ENCODE measurements at regions not wholly inside any gene's neighbourhood (a gene's known extent, or its start where the extent isn't known, plus 50 kb on each side); places are given as distances from the start of the nearest gene placed in this dataset.

DNA sequence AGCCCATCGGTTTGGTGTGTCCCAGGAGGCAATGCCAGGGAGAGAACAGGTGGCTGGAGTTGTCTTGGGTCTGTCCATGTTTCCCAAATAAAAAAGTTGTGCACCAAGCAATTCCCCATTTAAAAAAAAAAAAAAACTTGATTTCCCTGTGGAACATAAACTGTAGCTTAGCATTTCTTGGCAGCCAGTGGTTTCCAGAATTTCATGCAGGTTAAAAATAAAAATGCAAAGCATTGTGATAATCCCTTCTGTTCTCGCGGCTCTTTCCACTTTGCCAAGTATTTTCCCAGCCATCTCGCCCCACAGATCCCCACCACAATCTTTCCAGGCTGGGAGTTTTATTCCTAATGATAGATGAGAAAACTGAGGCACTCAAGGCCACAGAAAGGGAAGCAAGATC lies 51.4 kb upstream of the MSX1 start:
- Histone ChIP-seq H3K27me3 (ENCODE audit: insufficient read depth, low read length) (peaks cover 7% of the 10 kb centered on the region; the same call in 1 of the 2 replicates), H3K9ac (ENCODE audit: low read depth, low read length) (no peak overlapping the region), H3K36me3 (ENCODE audit: insufficient read depth, low read depth, low read length) (no peaks in the 10 kb centered on the region), H3K4me1 (ENCODE audit: insufficient read depth, low read length) (no peaks in the 10 kb centered on the region), H3K9me3 (ENCODE audit: insufficient read depth, low read depth, low read length) (no peaks in the 10 kb centered on the region), H3K4me3 (ENCODE audit: low read length) (no peak overlapping the region), H3K27ac (ENCODE audit: low read length) (no peak overlapping the region)

DNA sequence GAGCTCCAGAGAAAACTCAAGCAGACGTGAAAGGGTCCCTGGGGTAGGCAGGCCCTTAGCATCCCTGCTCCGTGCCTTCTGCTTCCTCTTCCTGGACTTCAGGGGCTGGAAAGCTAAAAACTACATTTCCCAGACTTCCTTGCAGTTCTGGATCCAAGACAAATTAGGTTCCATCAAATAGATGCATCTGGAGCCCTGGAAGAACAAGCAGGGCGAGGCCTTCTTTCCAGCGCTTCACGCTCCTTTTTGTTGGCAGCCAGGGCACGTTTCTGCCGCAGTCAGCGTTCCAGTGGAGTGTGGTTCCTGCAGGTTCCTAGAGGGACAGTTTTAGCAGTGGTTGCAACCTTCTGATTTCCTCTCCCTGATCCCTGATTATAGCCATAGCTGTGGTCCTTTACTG lies 53.6 kb upstream of the MSX1 start:
- Histone ChIP-seq H3K27me3 (ENCODE audit: insufficient read depth, low read length) (no peaks in the 10 kb centered on the region; the same call in 1 of the 2 replicates), H3K9me3 (ENCODE audit: insufficient read depth, low read depth, low read length) (no peaks in the 10 kb centered on the region), H3K36me3 (ENCODE audit: insufficient read depth, low read depth, low read length) (no peaks in the 10 kb centered on the region), H3K4me1 (ENCODE audit: insufficient read depth, low read length) (no peaks in the 10 kb centered on the region), H3K9ac (ENCODE audit: low read depth, low read length) (no peak overlapping the region), H3K27ac (ENCODE audit: low read length) (no peak overlapping the region), H3K4me3 (ENCODE audit: low read length) (no peak overlapping the region)

DNA sequence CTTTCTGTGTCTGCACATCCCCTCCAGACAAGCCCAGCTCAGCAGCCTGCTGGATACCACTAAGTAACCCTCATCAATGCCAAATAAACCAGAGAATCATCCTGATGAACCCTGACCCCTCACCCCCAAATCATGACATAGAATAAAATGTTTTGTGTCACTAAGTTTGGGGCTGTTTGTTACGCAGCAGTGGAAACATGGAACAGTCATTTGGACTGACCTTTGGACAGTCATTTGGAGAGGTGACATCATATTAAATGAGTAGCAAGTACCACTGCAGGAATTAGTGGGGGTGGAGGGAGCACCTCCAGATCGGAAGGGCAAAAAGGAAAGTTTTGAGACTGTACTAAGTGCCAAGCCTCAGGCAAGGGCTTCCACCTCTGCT lies 55.6 kb upstream of the MSX1 start:
- Histone ChIP-seq H3K36me3 (ENCODE audit: insufficient read depth, low read depth, low read length) (no peaks in the 10 kb centered on the region), H3K27me3 (ENCODE audit: insufficient read depth, low read length) (no peaks in the 10 kb centered on the region; the same call in 1 of the 2 replicates), H3K9me3 (ENCODE audit: insufficient read depth, low read depth, low read length) (no peaks in the 10 kb centered on the region), H3K4me1 (ENCODE audit: insufficient read depth, low read length) (no peaks in the 10 kb centered on the region), H3K27ac (ENCODE audit: low read length) (no peak overlapping the region), H3K4me3 (ENCODE audit: low read length) (no peak overlapping the region), H3K9ac (ENCODE audit: low read depth, low read length) (no peak overlapping the region)

DNA sequence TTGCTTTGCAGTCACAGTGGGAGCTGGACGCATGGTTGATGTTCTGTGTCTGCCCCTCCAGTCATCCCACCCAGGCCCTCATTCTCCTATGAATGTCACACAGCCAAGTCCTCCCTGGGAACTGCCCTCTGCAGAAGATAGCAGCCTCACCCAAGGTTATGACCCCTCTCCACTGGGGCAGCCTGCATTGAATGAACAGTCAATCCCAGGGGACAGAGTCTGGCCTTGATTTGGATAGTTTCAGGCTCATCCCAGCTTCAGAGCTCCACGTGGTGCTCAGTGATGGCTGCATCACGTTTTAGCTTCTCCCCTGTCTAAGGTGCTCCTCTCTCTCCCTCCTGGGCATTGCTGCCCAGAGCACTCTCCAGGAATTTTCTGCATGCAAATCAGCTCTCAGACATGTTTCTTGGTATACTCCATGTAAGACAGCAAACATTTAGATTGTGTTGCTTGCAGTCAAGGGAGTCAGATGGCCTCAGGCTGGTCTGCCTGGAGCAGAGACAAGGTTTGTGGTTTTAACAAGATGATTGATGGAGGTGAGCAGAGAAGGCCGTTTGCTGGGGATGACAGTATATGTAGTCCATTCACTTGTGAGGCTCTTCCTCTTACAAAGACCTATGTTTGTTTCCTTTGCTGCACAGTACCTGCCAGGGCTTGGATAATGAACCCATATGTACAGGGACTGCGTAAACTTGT lies 56.1 kb upstream of the MSX1 start:
- Histone ChIP-seq H3K36me3 (ENCODE audit: insufficient read depth, low read depth, low read length) (no peaks in the 10 kb centered on the region), H3K27ac (ENCODE audit: low read length) (no peak overlapping the region), H3K9me3 (ENCODE audit: insufficient read depth, low read depth, low read length) (no peaks in the 10 kb centered on the region), H3K9ac (ENCODE audit: low read depth, low read length) (no peak overlapping the region), H3K4me3 (ENCODE audit: low read length) (no peak overlapping the region), H3K27me3 (ENCODE audit: insufficient read depth, low read length) (no peaks in the 10 kb centered on the region; the same call in 1 of the 2 replicates), H3K4me1 (ENCODE audit: insufficient read depth, low read length) (no peaks in the 10 kb centered on the region)

DNA sequence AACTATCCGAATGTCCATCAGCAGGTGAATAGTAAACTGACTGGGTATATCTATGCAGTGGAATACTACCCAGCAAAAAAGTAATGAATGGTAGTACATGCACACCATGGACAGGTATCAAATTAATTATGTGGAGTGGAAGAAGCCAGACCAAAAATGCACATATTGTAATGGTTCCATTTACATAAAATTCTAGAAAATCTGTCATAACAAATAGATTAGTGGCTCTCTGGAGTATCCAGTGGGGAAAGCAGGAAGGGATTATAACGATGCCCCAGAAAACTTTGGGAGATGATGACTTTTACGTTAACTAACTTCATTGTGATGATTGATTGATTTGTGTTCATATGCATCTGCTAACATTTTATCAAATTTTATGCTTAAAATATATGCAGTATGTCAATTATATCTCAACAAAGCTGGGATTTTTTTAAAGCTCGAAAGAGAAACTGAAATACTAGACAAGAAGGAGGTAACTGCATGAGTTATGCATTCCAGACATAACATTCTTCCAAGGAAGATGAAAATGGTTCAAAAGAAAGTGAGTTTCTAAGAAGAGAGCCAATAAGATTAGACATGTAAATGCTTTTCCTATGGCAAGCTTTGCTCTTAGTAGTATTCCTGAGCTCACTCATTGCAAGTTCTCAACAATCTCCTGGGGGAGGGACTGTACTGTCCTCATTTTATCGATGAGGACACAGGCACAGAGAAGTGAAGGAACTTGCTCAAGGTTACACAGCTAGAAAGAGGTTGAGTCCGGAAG lies 58.6 kb upstream of the MSX1 start:
- Histone ChIP-seq H3K36me3 (ENCODE audit: insufficient read depth, low read depth, low read length) (no peaks in the 10 kb centered on the region), H3K4me3 (ENCODE audit: low read length) (no peak overlapping the region), H3K9ac (ENCODE audit: low read depth, low read length) (no peak overlapping the region), H3K27ac (ENCODE audit: low read length) (no peak overlapping the region), H3K4me1 (ENCODE audit: insufficient read depth, low read length) (no peaks in the 10 kb centered on the region), H3K9me3 (ENCODE audit: insufficient read depth, low read depth, low read length) (no peaks in the 10 kb centered on the region), H3K27me3 (ENCODE audit: insufficient read depth, low read length) (peaks cover 8% of the 10 kb centered on the region)

DNA sequence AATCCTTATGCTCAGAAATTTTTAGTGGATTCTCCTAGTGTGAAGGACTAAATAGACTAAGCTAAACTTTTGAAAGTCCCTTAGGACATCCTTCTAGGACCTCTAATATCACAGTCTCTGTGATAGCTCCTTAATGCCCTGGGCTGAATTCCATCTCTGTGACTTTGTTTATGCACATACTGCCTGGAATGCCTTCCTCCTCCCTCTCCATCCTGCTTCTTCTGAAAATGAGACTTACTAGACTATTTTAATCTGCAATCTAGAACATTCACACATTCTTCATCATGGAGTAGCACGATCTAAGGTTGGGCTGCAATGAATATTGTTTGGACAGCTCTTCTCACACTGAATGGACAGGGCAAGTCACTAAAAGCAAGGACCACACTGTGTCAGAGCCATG lies 65.0 kb upstream of the MSX1 start:
- Histone ChIP-seq H3K27ac (ENCODE audit: low read length) (no peak overlapping the region), H3K4me1 (ENCODE audit: insufficient read depth, low read length) (peaks cover 11% of the 10 kb centered on the region; the same call in 1 of the 2 replicates), H3K9ac (ENCODE audit: low read depth, low read length) (no peak overlapping the region), H3K36me3 (ENCODE audit: insufficient read depth, low read depth, low read length) (no peaks in the 10 kb centered on the region), H3K27me3 (ENCODE audit: insufficient read depth, low read length) (peaks cover 34% of the 10 kb centered on the region), H3K9me3 (ENCODE audit: insufficient read depth, low read depth, low read length) (peaks cover 8% of the 10 kb centered on the region; the same call in 1 of the 2 replicates), H3K4me3 (ENCODE audit: low read length) (no peak overlapping the region)

DNA sequence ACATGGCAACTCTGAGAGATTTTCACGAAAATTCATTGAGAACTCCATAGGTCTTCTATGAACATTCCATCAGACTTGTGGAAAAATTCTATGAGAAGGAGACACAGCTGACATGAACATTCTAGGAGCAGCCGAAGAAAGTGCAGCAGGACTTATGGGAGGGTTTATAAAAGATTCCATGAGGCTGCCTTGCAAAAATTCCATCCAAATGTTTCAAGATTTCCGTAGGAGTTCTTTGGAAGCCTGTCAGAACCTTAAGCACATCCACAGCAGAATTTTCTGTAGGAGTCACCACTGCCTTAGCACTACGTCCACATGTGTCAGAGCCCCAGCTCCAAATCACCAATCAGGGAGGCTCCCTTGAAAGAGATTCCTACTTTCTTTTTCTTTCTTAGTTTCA lies 67.0 kb upstream of the MSX1 start:
- H3K27me3 ChIP-seq (ENCODE audit: insufficient read depth, low read length), result peaks cover 32% of the 10 kb centered on the region
- H3K9me3 ChIP-seq (ENCODE audit: insufficient read depth, low read depth, low read length), result peaks cover 22% of the 10 kb centered on the region
- H3K4me3 ChIP-seq (ENCODE audit: low read length), result no peak overlapping the region
- H3K36me3 ChIP-seq (ENCODE audit: insufficient read depth, low read depth, low read length), result no peaks in the 10 kb centered on the region
- H3K4me1 ChIP-seq (ENCODE audit: insufficient read depth, low read length), result peaks cover 11% of the 10 kb centered on the region; the same call in 1 of the 2 replicates
- no peak overlapping the region for H3K9ac ChIP-seq (ENCODE audit: low read depth, low read length)
- no peak overlapping the region for H3K27ac ChIP-seq (ENCODE audit: low read length)

DNA sequence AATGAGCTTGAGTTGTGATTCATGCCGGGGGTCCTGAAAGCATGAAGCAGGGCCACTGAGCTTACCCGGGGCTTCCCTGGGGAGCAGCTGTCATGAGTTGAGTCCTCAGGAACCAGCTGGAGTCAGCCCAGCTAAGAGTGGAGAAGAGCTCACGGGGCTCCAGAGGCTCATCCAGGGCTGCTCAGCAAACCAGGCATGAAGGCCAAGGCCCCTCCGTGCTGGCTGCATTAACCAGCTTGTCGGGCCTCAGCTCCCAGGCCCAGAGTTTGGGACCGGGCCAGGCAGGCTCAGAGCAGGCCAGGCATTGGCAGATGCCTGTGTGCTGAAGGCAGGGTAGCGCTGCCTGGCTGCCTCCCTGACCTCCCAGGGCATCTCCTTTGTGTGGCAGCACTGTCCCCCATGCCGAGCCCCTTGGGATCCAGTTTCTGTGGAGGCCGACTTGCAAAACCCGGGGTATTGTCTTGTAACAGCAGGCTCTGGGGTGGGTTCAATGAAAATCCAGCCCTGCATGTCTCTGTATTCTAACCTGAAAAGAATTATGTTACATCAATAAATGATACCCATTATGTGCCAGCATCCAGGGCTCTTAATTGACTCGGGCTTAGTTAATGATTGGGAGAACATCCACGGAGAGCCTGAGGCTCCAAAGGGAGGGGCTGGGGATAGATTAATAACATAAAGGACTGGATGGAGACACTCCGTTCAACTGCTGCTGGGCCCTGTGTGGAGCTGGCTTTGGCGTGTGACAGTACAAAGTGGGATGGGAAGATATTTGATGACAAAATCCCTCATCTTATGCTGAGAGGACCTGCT lies 68.0 kb upstream of the MSX1 start:
- peaks cover 22% of the 10 kb centered on the region for H3K9me3 ChIP-seq (ENCODE audit: insufficient read depth, low read depth, low read length)
- H3K9ac ChIP-seq (ENCODE audit: low read depth, low read length), result no peak overlapping the region
- no peak overlapping the region for H3K27ac ChIP-seq (ENCODE audit: low read length)

DNA sequence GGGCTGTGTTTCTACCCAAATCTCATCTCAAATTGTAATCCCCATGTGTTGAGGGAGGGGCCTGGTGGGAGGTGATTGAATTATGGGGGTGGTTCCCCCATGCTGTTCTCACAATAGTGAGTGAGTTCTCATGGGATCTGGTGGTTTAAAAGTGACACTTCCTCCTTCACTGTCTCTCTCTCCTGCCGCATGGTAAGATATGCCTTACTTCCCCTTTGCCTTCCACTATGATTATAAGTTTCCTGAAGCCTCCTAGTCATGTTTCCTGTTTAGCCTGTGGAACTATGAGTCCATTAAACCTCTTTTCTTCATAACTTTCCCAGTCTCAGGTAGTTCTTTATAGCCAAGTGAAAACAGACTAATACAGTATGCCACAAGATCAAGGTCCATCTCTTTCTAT lies 70.0 kb upstream of the MSX1 start:
- no peak overlapping the region for H3K27ac ChIP-seq (ENCODE audit: low read length)
- H3K4me1 ChIP-seq (ENCODE audit: insufficient read depth, low read length), result peaks cover 11% of the 10 kb centered on the region; the same call in 1 of the 2 replicates
- H3K36me3 ChIP-seq (ENCODE audit: insufficient read depth, low read depth, low read length), result no peaks in the 10 kb centered on the region
- no peak overlapping the region for H3K9ac ChIP-seq (ENCODE audit: low read depth, low read length)
- H3K4me3 ChIP-seq (ENCODE audit: low read length), result no peak overlapping the region
- H3K27me3 ChIP-seq (ENCODE audit: insufficient read depth, low read length), result peaks cover 27% of the 10 kb centered on the region; the same call in 1 of the 2 replicates
- H3K9me3 ChIP-seq (ENCODE audit: insufficient read depth, low read depth, low read length), result peaks cover 22% of the 10 kb centered on the region

More for the DNA sequence above, 68.0 kb upstream of the MSX1 start:
- H3K36me3 ChIP-seq (ENCODE audit: insufficient read depth, low read depth, low read length), result no peaks in the 10 kb centered on the region
- H3K27me3 ChIP-seq (ENCODE audit: insufficient read depth, low read length), result peaks cover 27% of the 10 kb centered on the region; the same call in 1 of the 2 replicates
- H3K4me3 ChIP-seq (ENCODE audit: low read length), result no peak overlapping the region; the same call in 1 of the 2 replicates
- H3K4me1 ChIP-seq (ENCODE audit: insufficient read depth, low read length), result peaks cover 11% of the 10 kb centered on the region; the same call in 1 of the 2 replicates

DNA sequence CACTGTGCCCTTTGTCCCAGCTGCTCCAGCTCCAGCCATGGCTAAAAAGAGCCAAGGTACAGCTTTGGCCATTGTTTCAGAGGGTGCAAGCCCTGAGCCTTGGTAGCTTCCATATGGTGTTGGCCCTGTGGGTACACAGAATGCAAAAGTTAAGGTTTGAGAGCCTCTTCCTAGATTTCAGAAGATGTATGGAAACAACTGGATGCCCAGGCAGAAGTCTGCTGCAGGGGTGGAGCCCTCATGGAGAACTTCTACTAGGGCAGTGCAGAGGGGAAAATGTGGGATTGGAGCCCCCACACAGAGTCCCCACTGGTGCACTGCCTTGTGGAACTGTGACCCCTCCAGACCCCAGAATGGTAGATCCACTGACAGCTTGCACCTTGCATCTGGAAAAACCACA lies 70.9 kb upstream of the MSX1 start:
- Histone ChIP-seq H3K9me3 (ENCODE audit: insufficient read depth, low read depth, low read length) (peaks cover 22% of the 10 kb centered on the region), H3K36me3 (ENCODE audit: insufficient read depth, low read depth, low read length) (no peaks in the 10 kb centered on the region), H3K27ac (ENCODE audit: low read length) (no peak overlapping the region), H3K9ac (ENCODE audit: low read depth, low read length) (no peak overlapping the region), H3K4me1 (ENCODE audit: insufficient read depth, low read length) (peaks cover 15% of the 10 kb centered on the region; the same call in 1 of the 2 replicates), H3K4me3 (ENCODE audit: low read length) (no peak overlapping the region), H3K27me3 (ENCODE audit: insufficient read depth, low read length) (peaks cover 27% of the 10 kb centered on the region; the same call in 1 of the 2 replicates)

DNA sequence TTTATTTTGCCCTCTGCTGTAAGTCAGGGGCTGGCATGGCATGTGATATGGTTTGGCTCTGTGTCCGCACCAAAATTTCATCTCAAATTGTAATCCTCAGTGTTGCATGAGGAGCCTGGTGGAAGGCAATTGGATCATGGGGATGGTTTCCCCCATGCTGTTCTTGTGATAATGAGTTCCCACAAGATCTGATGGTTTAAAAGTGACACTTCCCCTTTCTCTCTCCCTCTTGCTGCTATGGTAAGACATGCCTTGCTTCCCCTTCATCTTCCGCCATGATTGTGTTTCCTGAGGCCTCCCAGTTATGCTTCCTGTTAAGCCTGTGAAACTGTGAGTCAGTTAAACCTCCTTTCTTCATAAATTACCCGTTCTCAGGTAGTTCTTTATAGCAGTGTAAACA lies 72.0 kb upstream of the MSX1 start:
- Histone ChIP-seq H3K36me3 (ENCODE audit: insufficient read depth, low read depth, low read length) (no peaks in the 10 kb centered on the region), H3K9me3 (ENCODE audit: insufficient read depth, low read depth, low read length) (peaks cover 22% of the 10 kb centered on the region), H3K27ac (ENCODE audit: low read length) (no peak overlapping the region), H3K4me1 (ENCODE audit: insufficient read depth, low read length) (peaks cover 15% of the 10 kb centered on the region; the same call in 1 of the 2 replicates), H3K4me3 (ENCODE audit: low read length) (no peak overlapping the region), H3K9ac (ENCODE audit: low read depth, low read length) (no peak overlapping the region), H3K27me3 (ENCODE audit: insufficient read depth, low read length) (peaks cover 20% of the 10 kb centered on the region)
